ENCODE measurements at regions not wholly inside any gene's neighbourhood (a gene's known extent, or its start where the extent isn't known, plus 50 kb on each side); places are given as distances from the start of the nearest gene placed in this dataset.
A peak's percentile ranks its signal among the peaks of the same experiment; 100 is the strongest.

- H3K4me1 ChIP-seq: peaks cover 0 to 15% (median 0%) of the 10 kb centered on the region in 3 donors
- no peaks in the 10 kb centered on the region for H3K27me3 ChIP-seq
- H3K27ac ChIP-seq: peak overlapping the region in 1 of 4 donors; percentile 30
- H3K9me3 ChIP-seq: no peaks in the 10 kb centered on the region
- ATAC-seq: peak; percentile 65
- H3K4me3 ChIP-seq: no peak overlapping the region
- TF ChIP-seq POLR2A (IDR thresholded peaks at IDR 0.05) (no peak), CTCF (IDR thresholded peaks at IDR 0.05) (no peak), EP300 (IDR thresholded peaks at IDR 0.05) (no peak), POLR2AphosphoS5 (IDR thresholded peaks at IDR 0.05) (no peak)
- no peaks in the 10 kb centered on the region for H3K36me3 ChIP-seq
- WGBS, 2 donors (ENCODE audit: low coverage in 1 of 2): 7 to 13% methylated on average over 2 to 4 of the region's 4 CpGs
Measured at GRCh38 chr15:69735121-69735520, 282.5 kb downstream of the RPLP1 start.

- ATAC-seq: no peak
- 90 to 100% methylated on average over 1 to 2 of the region's 3 CpGs for WGBS, 2 donors (ENCODE audit: low coverage in 1 of 2)
- TF ChIP-seq POLR2AphosphoS5 (IDR thresholded peaks at IDR 0.05): no peak
- TF ChIP-seq EP300 (IDR thresholded peaks at IDR 0.05): no peak
- no peak for TF ChIP-seq CTCF (IDR thresholded peaks at IDR 0.05)
- TF ChIP-seq POLR2A (IDR thresholded peaks at IDR 0.05): no peak
- Histone ChIP-seq H3K4me1 (peaks cover 0 to 15% (median 0%) of the 10 kb centered on the region in 3 donors), H3K9me3 (peaks cover 0 to 7% (median 0%) of the 10 kb centered on the region in 3 donors), H3K4me3 (no peak overlapping the region), H3K27me3 (no peaks in the 10 kb centered on the region), H3K27ac (no peak overlapping the region), H3K36me3 (no peaks in the 10 kb centered on the region)
Measured at GRCh38 chr15:69736161-69736560, 283.5 kb downstream of the RPLP1 start.

DNA sequence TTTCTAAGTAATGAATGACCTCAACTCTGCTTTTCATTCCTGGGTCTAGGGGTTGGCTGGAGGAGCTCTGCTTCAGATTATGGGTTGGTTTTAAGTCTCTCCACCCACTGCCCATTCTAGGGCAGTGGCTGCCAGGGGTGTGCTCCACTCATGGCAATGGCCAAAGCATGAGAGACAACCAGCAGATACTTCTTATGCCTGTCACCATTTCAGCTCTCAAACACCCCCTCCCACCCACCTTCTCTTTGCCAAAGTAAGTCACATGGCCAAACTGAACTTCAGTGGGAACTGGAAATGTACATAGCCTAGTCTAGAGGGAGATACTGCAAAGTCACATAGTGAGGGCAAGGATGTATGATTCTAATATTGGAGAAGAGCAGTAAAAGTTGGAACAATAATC is 285.3 kb downstream of the RPLP1 start:
- no peak overlapping the region for H3K27ac ChIP-seq

DNA sequence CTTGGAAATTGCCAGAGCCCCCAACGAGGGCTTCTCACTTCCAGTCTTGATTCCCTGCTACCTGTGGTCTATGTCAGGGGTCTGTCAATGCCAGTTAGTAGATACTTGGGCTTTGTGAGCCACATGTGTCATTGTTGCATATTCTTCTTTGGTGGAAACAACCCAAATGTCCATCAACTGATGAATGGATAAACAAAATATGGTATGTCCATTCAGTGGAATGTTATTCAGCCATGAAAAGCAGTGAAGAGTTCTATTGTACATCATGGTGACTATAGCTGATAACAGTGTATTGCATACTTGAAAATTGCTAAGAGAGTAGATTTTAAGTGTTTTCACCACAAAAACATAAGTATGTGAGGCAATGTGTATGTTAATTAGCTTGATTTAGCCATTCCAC is 288.1 kb downstream of the RPLP1 start:
- peaks cover 0 to 1% (median 0%) of the 10 kb centered on the region in 3 donors for H3K4me1 ChIP-seq
- H3K36me3 ChIP-seq: no peaks in the 10 kb centered on the region
- H3K9me3 ChIP-seq: peaks cover 0 to 7% (median 0%) of the 10 kb centered on the region in 3 donors
- 83 to 100% methylated on average over 1 of the region's 1 CpG for WGBS, 2 donors (ENCODE audit: low coverage in 1 of 2)
- no peak for ATAC-seq
- no peaks in the 10 kb centered on the region for H3K27me3 ChIP-seq
- H3K4me3 ChIP-seq: no peak overlapping the region
- no peak overlapping the region for H3K27ac ChIP-seq
- TF ChIP-seq POLR2AphosphoS5 (IDR thresholded peaks at IDR 0.05): no peak
- TF ChIP-seq POLR2A (IDR thresholded peaks at IDR 0.05): no peak
- no peak for TF ChIP-seq EP300 (IDR thresholded peaks at IDR 0.05)

More for the DNA sequence above, 285.3 kb downstream of the RPLP1 start:
- no peak for TF ChIP-seq EP300 (IDR thresholded peaks at IDR 0.05)
- no peak for TF ChIP-seq CTCF (IDR thresholded peaks at IDR 0.05)
- no peak for TF ChIP-seq POLR2AphosphoS5 (IDR thresholded peaks at IDR 0.05)
- Histone ChIP-seq H3K4me1 (peaks cover 0 to 15% (median 0%) of the 10 kb centered on the region in 3 donors), H3K36me3 (no peaks in the 10 kb centered on the region), H3K4me3 (no peak overlapping the region), H3K9me3 (peaks cover 0 to 7% (median 0%) of the 10 kb centered on the region in 3 donors), H3K27me3 (no peaks in the 10 kb centered on the region)
- ATAC-seq: no peak

DNA sequence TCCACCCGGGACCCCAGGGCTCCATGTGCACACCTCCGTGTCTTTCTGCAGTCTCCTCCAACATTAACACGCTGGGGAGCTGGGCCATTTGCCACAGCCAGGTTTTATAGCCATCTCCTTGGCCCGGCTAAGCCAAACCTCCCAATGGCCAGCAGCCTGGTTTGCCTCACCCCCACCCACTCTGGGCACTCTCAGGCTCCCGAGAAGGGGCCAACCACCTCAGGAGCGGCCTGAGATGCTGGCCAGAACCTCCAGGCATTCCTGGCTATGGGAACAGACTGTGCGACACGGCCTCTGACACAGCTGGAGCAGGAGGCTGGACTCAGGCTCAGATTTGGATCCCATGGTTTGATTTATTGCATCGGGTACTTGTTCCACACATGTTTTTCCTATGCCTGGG is 289.7 kb downstream of the RPLP1 start:
- Histone ChIP-seq H3K36me3 (no peaks in the 10 kb centered on the region), H3K9me3 (peaks cover 0 to 7% (median 0%) of the 10 kb centered on the region in 3 donors), H3K4me3 (no peak overlapping the region), H3K4me1 (no peaks in the 10 kb centered on the region), H3K27ac (no peak overlapping the region), H3K27me3 (no peaks in the 10 kb centered on the region)
- WGBS, 2 donors (ENCODE audit: low coverage in 1 of 2): 76 to 90% methylated on average over 3 of the region's 9 CpGs
- no peak for ATAC-seq
- no peak for TF ChIP-seq POLR2AphosphoS5 (IDR thresholded peaks at IDR 0.05)
- TF ChIP-seq EP300 (IDR thresholded peaks at IDR 0.05): no peak
- TF ChIP-seq CTCF (IDR thresholded peaks at IDR 0.05): no peak
- TF ChIP-seq POLR2A (IDR thresholded peaks at IDR 0.05): no peak

Data from gastroesophageal sphincter (tissue), 4 donors.